Epithelial cell of proximal tubule (primary cell): ENCODE measurements at regions not wholly inside any gene's neighbourhood (a gene's known extent, or its start where the extent isn't known, plus 50 kb on each side); places are given as distances from the start of the nearest gene placed in this dataset.
"Not testable (repeated sequence)": the region's sequence is repeated elsewhere in the genome, so short reads cannot be mapped to it uniquely, and the experiment has no call there.

Experiments
- DNase-seq: peaks from one replicate; pipeline ENCODE4 v3.0.0-alpha.2; 2011; ENCODE audit warnings: low read depth
- H3K4me3 ChIP-seq: 2 replicates; pipeline ENCODE4 v1.5.1; 2011; ENCODE audit warnings: low read depth, mild to moderate bottlenecking, low read length
- TF ChIP-seq, protein P1 (sequence below): conservative IDR thresholded peaks from 2 replicates; pipeline ENCODE4 v1.5.1; 2012; ENCODE audit warnings: low read depth, mild to moderate bottlenecking, low read length

DNA sequence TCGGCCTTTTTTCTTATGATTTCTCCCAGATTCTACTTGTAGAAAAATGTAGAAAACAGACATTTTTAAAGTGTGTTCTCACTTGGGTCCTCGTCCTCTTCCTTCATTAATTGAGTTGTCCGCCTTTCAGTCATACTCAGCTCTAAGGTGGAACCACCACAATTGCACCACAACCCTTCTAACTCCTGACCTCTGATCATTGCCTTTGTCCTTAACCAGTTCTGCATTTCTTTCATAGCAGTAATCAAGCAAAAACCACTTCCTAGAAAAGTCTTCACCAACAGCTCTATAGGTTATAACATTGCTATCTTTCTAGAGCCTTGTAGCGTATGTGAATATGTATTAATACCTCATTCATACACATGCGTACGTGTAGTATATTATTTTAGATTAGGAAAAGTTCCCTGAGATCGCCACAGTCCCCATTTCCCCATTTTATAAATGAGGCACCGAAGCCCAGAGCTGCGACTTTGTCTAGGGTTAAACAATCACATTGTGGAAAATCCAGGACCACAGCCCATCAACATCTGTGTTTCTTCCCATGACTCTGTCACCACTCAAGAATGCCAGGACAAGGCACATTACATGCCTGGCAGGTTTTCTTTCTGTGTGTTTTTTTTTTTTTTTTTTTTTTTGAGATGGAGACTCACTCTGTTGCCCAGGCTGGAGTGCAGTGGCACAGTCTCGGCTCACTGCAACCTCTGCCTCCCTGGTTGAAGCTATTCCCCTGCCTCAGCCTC, 175.5 kb downstream of the BTBD3 start:
- H3K4me3 ChIP-seq = no peak overlapping the region
- DNase-seq = no peak
- TF ChIP-seq, protein P1, sequence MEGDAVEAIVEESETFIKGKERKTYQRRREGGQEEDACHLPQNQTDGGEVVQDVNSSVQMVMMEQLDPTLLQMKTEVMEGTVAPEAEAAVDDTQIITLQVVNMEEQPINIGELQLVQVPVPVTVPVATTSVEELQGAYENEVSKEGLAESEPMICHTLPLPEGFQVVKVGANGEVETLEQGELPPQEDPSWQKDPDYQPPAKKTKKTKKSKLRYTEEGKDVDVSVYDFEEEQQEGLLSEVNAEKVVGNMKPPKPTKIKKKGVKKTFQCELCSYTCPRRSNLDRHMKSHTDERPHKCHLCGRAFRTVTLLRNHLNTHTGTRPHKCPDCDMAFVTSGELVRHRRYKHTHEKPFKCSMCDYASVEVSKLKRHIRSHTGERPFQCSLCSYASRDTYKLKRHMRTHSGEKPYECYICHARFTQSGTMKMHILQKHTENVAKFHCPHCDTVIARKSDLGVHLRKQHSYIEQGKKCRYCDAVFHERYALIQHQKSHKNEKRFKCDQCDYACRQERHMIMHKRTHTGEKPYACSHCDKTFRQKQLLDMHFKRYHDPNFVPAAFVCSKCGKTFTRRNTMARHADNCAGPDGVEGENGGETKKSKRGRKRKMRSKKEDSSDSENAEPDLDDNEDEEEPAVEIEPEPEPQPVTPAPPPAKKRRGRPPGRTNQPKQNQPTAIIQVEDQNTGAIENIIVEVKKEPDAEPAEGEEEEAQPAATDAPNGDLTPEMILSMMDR = no peak

DNA sequence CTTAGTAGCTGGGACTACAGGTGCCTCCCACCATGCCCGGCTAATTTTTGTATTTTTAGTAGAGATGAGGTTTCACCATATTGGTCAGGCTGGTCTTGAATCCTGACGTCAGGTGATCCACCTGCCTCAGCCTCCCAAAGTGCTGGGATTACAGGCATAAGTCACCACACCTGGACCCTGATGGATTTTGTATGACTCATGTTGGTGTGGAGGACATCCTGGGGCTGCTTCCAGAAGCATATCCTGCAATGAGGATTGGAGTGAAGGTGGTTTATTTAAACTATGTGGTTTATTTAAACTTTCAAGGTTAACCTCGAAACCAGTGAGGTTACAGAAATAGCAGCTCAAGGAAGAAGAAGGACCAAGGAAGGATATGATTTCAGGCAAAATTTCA, 176.1 kb downstream of the BTBD3 start:
- DNase-seq, H3K4me3 ChIP-seq: not testable (repeated sequence)

DNA sequence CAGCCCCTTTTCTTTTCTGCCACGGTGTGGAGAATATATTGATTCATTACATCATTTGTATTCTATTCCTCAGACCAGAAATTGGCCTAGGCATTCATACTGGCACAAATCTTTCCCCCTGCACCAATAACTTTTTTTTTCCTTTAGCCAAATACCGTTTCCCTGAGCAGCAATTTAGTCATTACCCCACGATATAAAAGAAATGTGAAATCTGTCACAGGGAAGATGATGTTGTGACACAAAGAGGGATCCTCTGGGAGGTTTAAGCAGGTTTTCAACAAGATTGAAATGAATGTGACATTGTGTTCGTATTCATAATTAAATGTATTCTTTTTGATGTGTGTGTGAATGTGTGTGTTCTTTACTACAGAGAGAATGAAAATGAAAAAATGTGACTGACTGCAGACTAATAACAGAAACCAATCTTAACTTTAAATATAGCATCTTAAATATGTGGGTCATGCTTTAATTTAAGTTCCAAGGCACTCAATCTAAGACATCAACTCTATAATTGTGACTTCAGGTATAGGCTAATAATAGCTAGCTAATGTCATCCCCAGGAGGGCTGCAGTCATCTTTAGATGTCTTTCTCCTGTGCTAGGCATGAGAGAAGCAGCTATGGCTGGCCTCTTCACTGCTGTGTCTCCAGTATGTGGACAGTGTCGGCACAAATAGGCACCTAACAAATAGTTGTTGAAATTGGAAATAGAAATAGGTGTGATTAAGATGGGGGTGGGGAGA, 177.7 kb downstream of the BTBD3 start:
- no peak overlapping the region for H3K4me3 ChIP-seq
- TF ChIP-seq, protein P1 = no peak
- DNase-seq = no peak

DNA sequence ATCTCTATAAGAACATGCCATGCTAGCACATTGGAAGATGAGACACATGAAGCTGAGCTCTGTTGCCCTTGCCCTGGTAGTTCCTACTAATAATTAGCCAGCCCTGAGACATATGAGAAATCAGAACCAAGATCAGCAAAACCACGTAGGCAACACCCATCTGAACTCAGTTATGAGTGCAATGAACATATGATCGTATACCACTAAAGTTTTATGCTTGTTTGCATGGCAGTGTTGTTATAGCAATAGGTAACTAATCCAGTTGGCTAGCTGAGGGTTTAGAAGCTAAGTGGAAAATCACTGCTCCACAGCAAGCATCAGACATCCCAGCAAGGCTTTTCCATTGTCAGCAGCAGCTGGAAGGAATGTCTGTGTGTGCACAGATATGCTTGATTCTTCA, 180.7 kb downstream of the BTBD3 start:
- no peak overlapping the region for H3K4me3 ChIP-seq
- no peak for DNase-seq

DNA sequence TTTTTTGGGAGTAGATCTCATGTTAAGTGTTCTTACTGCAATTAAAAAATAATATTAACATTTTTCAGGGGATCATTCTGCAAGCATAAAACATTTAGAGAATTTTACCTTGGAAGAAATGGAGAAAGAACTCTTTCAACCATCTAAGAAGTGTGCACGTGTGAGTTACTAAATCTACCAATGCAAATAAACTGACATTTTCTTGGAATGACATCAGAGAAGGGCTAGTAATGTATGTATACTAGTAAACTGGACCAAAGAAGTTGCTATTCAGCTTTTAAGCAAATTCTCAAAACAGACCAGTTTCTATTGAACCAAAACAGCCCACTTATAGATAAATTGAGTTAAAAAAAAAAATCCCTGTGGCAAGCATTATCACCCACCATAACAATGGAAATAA, 191.2 kb downstream of the BTBD3 start:
- TF ChIP-seq, protein P1 = no peak
- DNase-seq = no peak
- H3K4me3 ChIP-seq = no peak overlapping the region

More for the DNA sequence above, 180.7 kb downstream of the BTBD3 start:
- TF ChIP-seq, protein P1 = no peak

DNA sequence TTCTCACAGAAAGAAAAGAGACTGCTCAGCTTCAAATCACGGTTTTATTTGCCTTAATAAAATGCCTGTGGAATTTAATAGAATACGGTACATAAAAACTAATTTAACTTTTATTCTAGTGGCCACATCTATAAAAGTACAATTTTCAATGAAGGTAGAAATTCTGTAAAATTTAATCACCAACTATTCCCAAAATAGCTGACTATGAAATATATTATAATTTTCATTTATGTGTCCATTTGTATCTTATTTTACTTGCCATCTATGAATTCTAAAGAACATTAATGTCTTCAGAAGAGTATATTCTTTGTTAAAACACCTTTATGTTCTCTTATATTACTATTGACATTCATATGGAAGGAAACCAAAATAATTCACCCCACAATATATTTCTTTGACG, 192.6 kb downstream of the BTBD3 start:
- TF ChIP-seq, protein P1 = no peak
- H3K4me3 ChIP-seq = no peak overlapping the region
- DNase-seq = no peak

DNA sequence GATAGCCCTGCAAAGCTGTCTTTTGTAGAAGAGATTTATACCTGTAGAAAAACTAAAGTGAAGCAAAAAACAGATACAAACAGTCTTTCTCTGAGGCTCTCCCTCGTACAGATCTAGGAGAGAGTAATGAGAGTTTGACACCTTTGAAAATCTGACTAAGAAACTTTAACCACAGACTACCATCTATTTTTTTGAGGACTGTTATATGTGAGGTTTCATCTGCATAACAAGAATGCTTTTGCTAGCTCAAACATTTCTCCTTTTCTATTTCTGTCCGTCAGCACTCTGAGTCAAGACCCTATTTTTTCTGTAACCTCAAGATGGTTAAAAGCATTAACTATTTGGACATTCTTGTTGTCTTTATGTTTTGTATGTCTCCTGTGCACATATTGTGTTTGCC, 193.0 kb downstream of the BTBD3 start:
- TF ChIP-seq, protein P1 = no peak
- no peak overlapping the region for H3K4me3 ChIP-seq
- DNase-seq = no peak
